ENCODE measurements at regions not wholly inside any gene's neighbourhood (a gene's known extent, or its start where the extent isn't known, plus 50 kb on each side); places are given as distances from the start of the nearest gene placed in this dataset.

DNA sequence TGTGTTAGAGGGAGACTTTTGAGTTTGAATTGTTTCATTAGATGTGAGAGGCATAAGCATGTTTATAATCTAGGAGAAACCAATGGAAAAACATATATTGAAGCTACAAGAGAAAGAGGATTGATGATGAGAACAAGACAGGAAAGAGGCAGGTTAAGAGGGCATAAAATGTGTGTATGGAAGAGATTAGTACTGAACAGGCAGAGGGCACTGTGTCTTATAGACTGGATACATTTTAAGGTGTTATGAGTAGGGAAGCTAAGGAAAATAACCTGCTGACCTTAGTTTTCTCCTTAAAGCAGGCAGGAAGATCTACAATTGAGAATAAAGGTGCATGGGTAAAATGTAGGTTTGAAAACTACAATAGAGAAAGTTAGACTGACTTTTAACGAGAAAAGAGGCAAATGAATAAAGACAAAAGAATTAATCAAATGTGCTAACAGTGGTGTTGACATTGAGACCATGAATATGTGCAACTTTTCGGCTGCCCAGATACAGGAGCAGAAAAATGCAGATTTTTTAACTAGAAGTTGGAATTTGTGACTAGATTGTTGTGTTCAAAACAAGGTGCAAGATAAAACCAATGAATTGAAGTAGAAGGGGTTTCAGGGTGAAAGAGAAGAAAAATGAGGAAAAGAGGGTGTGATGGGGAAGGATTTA, 846.3 kb downstream of the HACE1 start (continued):
- TF ChIP-seq NFE2L1 (CRISPR knock-in tag; IDR thresholded peaks at IDR 0.05) (no peak), FOXK1 (CRISPR knock-in tag; IDR thresholded peaks at IDR 0.05) (no peak), CREM (CRISPR knock-in tag; IDR thresholded peaks at IDR 0.05) (no peak), RELA (CRISPR knock-in tag; IDR thresholded peaks at IDR 0.05; ENCODE audit: borderline replicate concordance) (no peak)
- TF ChIP-seq, protein P1, sequence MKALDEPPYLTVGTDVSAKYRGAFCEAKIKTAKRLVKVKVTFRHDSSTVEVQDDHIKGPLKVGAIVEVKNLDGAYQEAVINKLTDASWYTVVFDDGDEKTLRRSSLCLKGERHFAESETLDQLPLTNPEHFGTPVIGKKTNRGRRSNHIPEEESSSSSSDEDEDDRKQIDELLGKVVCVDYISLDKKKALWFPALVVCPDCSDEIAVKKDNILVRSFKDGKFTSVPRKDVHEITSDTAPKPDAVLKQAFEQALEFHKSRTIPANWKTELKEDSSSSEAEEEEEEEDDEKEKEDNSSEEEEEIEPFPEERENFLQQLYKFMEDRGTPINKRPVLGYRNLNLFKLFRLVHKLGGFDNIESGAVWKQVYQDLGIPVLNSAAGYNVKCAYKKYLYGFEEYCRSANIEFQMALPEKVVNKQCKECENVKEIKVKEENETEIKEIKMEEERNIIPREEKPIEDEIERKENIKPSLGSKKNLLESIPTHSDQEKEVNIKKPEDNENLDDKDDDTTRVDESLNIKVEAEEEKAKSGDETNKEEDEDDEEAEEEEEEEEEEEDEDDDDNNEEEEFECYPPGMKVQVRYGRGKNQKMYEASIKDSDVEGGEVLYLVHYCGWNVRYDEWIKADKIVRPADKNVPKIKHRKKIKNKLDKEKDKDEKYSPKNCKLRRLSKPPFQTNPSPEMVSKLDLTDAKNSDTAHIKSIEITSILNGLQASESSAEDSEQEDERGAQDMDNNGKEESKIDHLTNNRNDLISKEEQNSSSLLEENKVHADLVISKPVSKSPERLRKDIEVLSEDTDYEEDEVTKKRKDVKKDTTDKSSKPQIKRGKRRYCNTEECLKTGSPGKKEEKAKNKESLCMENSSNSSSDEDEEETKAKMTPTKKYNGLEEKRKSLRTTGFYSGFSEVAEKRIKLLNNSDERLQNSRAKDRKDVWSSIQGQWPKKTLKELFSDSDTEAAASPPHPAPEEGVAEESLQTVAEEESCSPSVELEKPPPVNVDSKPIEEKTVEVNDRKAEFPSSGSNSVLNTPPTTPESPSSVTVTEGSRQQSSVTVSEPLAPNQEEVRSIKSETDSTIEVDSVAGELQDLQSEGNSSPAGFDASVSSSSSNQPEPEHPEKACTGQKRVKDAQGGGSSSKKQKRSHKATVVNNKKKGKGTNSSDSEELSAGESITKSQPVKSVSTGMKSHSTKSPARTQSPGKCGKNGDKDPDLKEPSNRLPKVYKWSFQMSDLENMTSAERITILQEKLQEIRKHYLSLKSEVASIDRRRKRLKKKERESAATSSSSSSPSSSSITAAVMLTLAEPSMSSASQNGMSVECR (CRISPR knock-in tag; IDR thresholded peaks at IDR 0.05; ENCODE audit: borderline replicate concordance), result no peak
- TF ChIP-seq, protein P2, sequence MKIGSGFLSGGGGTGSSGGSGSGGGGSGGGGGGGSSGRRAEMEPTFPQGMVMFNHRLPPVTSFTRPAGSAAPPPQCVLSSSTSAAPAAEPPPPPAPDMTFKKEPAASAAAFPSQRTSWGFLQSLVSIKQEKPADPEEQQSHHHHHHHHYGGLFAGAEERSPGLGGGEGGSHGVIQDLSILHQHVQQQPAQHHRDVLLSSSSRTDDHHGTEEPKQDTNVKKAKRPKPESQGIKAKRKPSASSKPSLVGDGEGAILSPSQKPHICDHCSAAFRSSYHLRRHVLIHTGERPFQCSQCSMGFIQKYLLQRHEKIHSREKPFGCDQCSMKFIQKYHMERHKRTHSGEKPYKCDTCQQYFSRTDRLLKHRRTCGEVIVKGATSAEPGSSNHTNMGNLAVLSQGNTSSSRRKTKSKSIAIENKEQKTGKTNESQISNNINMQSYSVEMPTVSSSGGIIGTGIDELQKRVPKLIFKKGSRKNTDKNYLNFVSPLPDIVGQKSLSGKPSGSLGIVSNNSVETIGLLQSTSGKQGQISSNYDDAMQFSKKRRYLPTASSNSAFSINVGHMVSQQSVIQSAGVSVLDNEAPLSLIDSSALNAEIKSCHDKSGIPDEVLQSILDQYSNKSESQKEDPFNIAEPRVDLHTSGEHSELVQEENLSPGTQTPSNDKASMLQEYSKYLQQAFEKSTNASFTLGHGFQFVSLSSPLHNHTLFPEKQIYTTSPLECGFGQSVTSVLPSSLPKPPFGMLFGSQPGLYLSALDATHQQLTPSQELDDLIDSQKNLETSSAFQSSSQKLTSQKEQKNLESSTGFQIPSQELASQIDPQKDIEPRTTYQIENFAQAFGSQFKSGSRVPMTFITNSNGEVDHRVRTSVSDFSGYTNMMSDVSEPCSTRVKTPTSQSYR (CRISPR knock-in tag; IDR thresholded peaks at IDR 0.05), result no peak
- TF ChIP-seq, protein P3, sequence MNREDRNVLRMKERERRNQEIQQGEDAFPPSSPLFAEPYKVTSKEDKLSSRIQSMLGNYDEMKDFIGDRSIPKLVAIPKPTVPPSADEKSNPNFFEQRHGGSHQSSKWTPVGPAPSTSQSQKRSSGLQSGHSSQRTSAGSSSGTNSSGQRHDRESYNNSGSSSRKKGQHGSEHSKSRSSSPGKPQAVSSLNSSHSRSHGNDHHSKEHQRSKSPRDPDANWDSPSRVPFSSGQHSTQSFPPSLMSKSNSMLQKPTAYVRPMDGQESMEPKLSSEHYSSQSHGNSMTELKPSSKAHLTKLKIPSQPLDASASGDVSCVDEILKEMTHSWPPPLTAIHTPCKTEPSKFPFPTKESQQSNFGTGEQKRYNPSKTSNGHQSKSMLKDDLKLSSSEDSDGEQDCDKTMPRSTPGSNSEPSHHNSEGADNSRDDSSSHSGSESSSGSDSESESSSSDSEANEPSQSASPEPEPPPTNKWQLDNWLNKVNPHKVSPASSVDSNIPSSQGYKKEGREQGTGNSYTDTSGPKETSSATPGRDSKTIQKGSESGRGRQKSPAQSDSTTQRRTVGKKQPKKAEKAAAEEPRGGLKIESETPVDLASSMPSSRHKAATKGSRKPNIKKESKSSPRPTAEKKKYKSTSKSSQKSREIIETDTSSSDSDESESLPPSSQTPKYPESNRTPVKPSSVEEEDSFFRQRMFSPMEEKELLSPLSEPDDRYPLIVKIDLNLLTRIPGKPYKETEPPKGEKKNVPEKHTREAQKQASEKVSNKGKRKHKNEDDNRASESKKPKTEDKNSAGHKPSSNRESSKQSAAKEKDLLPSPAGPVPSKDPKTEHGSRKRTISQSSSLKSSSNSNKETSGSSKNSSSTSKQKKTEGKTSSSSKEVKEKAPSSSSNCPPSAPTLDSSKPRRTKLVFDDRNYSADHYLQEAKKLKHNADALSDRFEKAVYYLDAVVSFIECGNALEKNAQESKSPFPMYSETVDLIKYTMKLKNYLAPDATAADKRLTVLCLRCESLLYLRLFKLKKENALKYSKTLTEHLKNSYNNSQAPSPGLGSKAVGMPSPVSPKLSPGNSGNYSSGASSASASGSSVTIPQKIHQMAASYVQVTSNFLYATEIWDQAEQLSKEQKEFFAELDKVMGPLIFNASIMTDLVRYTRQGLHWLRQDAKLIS (CRISPR knock-in tag; IDR thresholded peaks at IDR 0.05; ENCODE audit: borderline replicate concordance), result no peak

DNA sequence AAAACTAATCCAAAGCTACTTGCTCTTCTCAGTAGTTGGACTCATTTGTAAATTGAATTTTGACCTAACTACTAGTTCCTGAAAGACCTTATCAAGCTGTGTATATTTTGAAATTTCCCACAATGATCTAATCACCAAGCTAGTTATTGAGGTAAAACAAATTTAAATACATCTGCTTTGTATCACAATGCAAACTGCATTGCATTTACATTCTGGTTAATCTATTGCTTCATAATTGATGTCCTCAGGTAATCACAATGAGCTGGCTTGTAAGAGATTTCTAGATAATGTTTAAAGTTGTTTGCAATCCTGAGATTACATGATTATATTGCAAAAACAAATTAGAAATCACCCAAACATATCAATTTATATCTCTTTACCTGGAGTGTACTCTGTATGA, 848.8 kb downstream of the HACE1 start:
- H3K36me3 Mint-ChIP-seq, result no peaks in the 10 kb centered on the region
- no peak overlapping the region for H3K4me3 Mint-ChIP-seq
- DNase-seq (ENCODE audit: low spot score) (no peak), ATAC-seq (no peak)
- no peaks in the 10 kb centered on the region for H3K27me3 Mint-ChIP-seq (ENCODE audit: low read depth)
- ChIA-PET CTCF (no interaction called here), POLR2A (no interaction called here)
- peaks cover 7% of the 10 kb centered on the region for H3K9me3 Mint-ChIP-seq
- no peak overlapping the region for H3K27ac Mint-ChIP-seq
- peaks cover 34% of the 10 kb centered on the region for H3K4me1 Mint-ChIP-seq
- no peak for TF ChIP-seq ELF4 (CRISPR knock-in tag; IDR thresholded peaks at IDR 0.05; ENCODE audit: low read depth)
- no peak for TF ChIP-seq CREM (CRISPR knock-in tag; IDR thresholded peaks at IDR 0.05)
- TF ChIP-seq RELA (CRISPR knock-in tag; IDR thresholded peaks at IDR 0.05; ENCODE audit: borderline replicate concordance), result no peak
- no peak for TF ChIP-seq ZNF219 (CRISPR knock-in tag; IDR thresholded peaks at IDR 0.05; ENCODE audit: borderline replicate concordance)
- no peak for TF ChIP-seq MXD4 (CRISPR knock-in tag; IDR thresholded peaks at IDR 0.05; ENCODE audit: borderline replicate concordance)
- TF ChIP-seq ZNF423 (CRISPR knock-in tag; IDR thresholded peaks at IDR 0.05), result no peak
- no peak for TF ChIP-seq GABPB1 (CRISPR knock-in tag; IDR thresholded peaks at IDR 0.05)
- TF ChIP-seq KAT7 (CRISPR knock-in tag; IDR thresholded peaks at IDR 0.05; ENCODE audit: borderline replicate concordance), result no peak
- TF ChIP-seq, protein P4, sequence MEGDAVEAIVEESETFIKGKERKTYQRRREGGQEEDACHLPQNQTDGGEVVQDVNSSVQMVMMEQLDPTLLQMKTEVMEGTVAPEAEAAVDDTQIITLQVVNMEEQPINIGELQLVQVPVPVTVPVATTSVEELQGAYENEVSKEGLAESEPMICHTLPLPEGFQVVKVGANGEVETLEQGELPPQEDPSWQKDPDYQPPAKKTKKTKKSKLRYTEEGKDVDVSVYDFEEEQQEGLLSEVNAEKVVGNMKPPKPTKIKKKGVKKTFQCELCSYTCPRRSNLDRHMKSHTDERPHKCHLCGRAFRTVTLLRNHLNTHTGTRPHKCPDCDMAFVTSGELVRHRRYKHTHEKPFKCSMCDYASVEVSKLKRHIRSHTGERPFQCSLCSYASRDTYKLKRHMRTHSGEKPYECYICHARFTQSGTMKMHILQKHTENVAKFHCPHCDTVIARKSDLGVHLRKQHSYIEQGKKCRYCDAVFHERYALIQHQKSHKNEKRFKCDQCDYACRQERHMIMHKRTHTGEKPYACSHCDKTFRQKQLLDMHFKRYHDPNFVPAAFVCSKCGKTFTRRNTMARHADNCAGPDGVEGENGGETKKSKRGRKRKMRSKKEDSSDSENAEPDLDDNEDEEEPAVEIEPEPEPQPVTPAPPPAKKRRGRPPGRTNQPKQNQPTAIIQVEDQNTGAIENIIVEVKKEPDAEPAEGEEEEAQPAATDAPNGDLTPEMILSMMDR (IDR thresholded peaks at IDR 0.05), result no peak
- TF ChIP-seq, protein P5, sequence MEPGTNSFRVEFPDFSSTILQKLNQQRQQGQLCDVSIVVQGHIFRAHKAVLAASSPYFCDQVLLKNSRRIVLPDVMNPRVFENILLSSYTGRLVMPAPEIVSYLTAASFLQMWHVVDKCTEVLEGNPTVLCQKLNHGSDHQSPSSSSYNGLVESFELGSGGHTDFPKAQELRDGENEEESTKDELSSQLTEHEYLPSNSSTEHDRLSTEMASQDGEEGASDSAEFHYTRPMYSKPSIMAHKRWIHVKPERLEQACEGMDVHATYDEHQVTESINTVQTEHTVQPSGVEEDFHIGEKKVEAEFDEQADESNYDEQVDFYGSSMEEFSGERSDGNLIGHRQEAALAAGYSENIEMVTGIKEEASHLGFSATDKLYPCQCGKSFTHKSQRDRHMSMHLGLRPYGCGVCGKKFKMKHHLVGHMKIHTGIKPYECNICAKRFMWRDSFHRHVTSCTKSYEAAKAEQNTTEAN (CRISPR knock-in tag; IDR thresholded peaks at IDR 0.05), result no peak
- TF ChIP-seq, protein P2 (CRISPR knock-in tag; IDR thresholded peaks at IDR 0.05), result no peak

Measured in WTC11 (cell line).